ENCODE measurements at regions not wholly inside any gene's neighbourhood (a gene's known extent, or its start where the extent isn't known, plus 50 kb on each side); places are given as distances from the start of the nearest gene placed in this dataset.

DNA sequence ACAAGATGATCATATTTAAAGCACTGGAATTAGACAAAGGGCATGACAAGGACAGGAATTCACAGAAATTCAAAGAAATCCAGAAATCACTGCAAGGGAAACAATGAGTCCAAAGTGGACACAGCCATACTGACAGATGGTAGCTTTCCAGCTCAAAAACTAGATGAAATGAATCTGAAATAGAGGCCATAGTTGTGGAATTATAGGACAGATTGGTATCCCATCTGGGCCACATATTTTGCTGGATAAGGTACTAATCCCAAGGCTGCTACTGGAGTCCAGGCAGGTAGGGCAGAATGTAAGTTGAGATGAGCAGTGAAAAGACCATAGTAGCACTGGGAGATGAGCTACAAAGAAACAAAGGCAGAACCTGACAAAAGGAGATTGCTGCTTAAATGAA is 258.3 kb upstream of the ANO3 start:
- H3K27me3 ChIP-seq (ENCODE audit: insufficient read depth, low read length): no peaks in the 10 kb centered on the region
- no TSS peak for BruUV-seq (replicated peaks)
- CTCF ChIA-PET: no interaction called here
- no peak overlapping the region for H3K4me2 ChIP-seq (ENCODE audit: low read length)
- DNase-seq (ENCODE audit: low read depth, low spot score) (no peak), ATAC-seq (no peak)
- H3K36me3 ChIP-seq (ENCODE audit: control insufficient read depth in 1 of 2, insufficient read depth in 2 of 2, low read length in 2 of 2): no peaks in the 10 kb centered on the region
- intact Hi-C loops (cut with micrococcal nuclease): no loop called here
- H3K4me1 ChIP-seq (ENCODE audit: control insufficient read depth in 1 of 2, insufficient read depth in 2 of 2, low read length in 2 of 2): no peaks in the 10 kb centered on the region
- H3K9me2 ChIP-seq (ENCODE audit: insufficient read depth): no peaks in the 10 kb centered on the region
- RAD21 ChIA-PET (ENCODE audit: low non-redundant PET in 1 of 2, low total read pairs in 2 of 2, uncharacterized antibody in 2 of 2, unreplicated experiment in 2 of 2): no interaction called here
- TF ChIP-seq, protein P1, sequence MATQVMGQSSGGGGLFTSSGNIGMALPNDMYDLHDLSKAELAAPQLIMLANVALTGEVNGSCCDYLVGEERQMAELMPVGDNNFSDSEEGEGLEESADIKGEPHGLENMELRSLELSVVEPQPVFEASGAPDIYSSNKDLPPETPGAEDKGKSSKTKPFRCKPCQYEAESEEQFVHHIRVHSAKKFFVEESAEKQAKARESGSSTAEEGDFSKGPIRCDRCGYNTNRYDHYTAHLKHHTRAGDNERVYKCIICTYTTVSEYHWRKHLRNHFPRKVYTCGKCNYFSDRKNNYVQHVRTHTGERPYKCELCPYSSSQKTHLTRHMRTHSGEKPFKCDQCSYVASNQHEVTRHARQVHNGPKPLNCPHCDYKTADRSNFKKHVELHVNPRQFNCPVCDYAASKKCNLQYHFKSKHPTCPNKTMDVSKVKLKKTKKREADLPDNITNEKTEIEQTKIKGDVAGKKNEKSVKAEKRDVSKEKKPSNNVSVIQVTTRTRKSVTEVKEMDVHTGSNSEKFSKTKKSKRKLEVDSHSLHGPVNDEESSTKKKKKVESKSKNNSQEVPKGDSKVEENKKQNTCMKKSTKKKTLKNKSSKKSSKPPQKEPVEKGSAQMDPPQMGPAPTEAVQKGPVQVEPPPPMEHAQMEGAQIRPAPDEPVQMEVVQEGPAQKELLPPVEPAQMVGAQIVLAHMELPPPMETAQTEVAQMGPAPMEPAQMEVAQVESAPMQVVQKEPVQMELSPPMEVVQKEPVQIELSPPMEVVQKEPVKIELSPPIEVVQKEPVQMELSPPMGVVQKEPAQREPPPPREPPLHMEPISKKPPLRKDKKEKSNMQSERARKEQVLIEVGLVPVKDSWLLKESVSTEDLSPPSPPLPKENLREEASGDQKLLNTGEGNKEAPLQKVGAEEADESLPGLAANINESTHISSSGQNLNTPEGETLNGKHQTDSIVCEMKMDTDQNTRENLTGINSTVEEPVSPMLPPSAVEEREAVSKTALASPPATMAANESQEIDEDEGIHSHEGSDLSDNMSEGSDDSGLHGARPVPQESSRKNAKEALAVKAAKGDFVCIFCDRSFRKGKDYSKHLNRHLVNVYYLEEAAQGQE (IDR thresholded peaks at IDR 0.05; ENCODE audit: low read depth): no peak
- TF ChIP-seq EZH2phosphoT487 (IDR thresholded peaks at IDR 0.05; ENCODE audit: borderline replicate concordance) (no peak), YY1 (IDR thresholded peaks at IDR 0.05; ENCODE audit: extremely low read depth, insufficient replicate concordance, low read depth, low read length) (no peak), CBX3 (IDR thresholded peaks at IDR 0.05; ENCODE audit: low read depth) (no peak), RAD21 (IDR thresholded peaks at IDR 0.05; ENCODE audit: low read depth) (no peak), SP1 (IDR thresholded peaks at IDR 0.05; ENCODE audit: low read depth) (no peak), JUND (IDR thresholded peaks at IDR 0.05) (no peak), EZH2 (IDR thresholded peaks at IDR 0.05) (no peak)
- TF ChIP-seq, protein P2, sequence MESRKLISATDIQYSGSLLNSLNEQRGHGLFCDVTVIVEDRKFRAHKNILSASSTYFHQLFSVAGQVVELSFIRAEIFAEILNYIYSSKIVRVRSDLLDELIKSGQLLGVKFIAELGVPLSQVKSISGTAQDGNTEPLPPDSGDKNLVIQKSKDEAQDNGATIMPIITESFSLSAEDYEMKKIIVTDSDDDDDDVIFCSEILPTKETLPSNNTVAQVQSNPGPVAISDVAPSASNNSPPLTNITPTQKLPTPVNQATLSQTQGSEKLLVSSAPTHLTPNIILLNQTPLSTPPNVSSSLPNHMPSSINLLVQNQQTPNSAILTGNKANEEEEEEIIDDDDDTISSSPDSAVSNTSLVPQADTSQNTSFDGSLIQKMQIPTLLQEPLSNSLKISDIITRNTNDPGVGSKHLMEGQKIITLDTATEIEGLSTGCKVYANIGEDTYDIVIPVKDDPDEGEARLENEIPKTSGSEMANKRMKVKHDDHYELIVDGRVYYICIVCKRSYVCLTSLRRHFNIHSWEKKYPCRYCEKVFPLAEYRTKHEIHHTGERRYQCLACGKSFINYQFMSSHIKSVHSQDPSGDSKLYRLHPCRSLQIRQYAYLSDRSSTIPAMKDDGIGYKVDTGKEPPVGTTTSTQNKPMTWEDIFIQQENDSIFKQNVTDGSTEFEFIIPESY (IDR thresholded peaks at IDR 0.05; ENCODE audit: extremely low read depth, insufficient replicate concordance, low read length): no peak
- H3K79me2 ChIP-seq (ENCODE audit: insufficient read depth, low read length): no peaks in the 10 kb centered on the region
- H3K4me3 ChIP-seq (replicated peaks in 1 of 2; ENCODE audit: low read depth in 1 of 2, low read length in 2 of 2): no peak overlapping the region
- POLR2A ChIA-PET: no interaction called here
- H3K9ac ChIP-seq (ENCODE audit: low read length): no peak overlapping the region
- H3K27ac ChIP-seq (ENCODE audit: low read depth, low read length): no peak overlapping the region
- H3K9me3 ChIP-seq (ENCODE audit: control insufficient read depth in 1 of 2, insufficient read depth in 1 of 2, low read depth in 1 of 2, low read length in 2 of 2): peaks cover 15 to 22% of the 10 kb centered on the region in 2 experiments; a peak in 2 of 4 replicates
- H4K20me1 ChIP-seq (ENCODE audit: insufficient read depth): no peaks in the 10 kb centered on the region
- no peak overlapping the region for H2AFZ ChIP-seq (ENCODE audit: low read depth, low read length, poor library complexity, severe bottlenecking)

Data from HCT116 (cell line).